Hepatocyte (in vitro differentiated cells): ENCODE measurements at regions not wholly inside any gene's neighbourhood (a gene's known extent, or its start where the extent isn't known, plus 50 kb on each side); places are given as distances from the start of the nearest gene placed in this dataset.

Source experiments
- DNase-seq: peaks from one replicate; pipeline ENCODE4 v3.0.0-alpha.2; 2016; ENCODE audit warnings: low spot score
- H2AFZ ChIP-seq: fragments of 200-600 bp; sonication (generic); 2 replicates; pipeline ENCODE4 v1.6.0; 2016; ENCODE audit warnings: antibody characterized with exemption, mild to moderate bottlenecking
- H3K27ac ChIP-seq: fragments of 200-600 bp; sonication (generic); 2 replicates; pipeline ENCODE4 v1.5.1; 2016; ENCODE audit warnings: mild to moderate bottlenecking
- H3K27me3 ChIP-seq: fragments of 200-600 bp; sonication (generic); 2 replicates; pipeline ENCODE4 v1.6.1; 2016
- H3K36me3 ChIP-seq: fragments of 200-600 bp; sonication (generic); replicated peaks from 2 replicates; pipeline ENCODE4 v1.5.1; 2016; ENCODE audit warnings: low read depth; ENCODE audit not compliant: insufficient read depth
- H3K4me1 ChIP-seq: fragments of 200-600 bp; sonication (generic); 2 replicates; pipeline ENCODE4 v1.5.1; 2016; ENCODE audit warnings: mild to moderate bottlenecking, moderate library complexity; ENCODE audit not compliant: insufficient read depth
- H3K4me2 ChIP-seq: fragments of 200-600 bp; sonication (generic); 2 replicates; pipeline ENCODE4 v1.6.0; 2016
- H3K4me3 ChIP-seq: fragments of 200-600 bp; sonication (generic); 2 replicates; pipeline ENCODE4 v1.5.1; 2016; ENCODE audit warnings: mild to moderate bottlenecking
- H3K79me2 ChIP-seq: fragments of 200-600 bp; sonication (generic); 2 replicates; pipeline ENCODE4 v1.6.0; 2017; ENCODE audit warnings: mild to moderate bottlenecking
- H3K9me2 ChIP-seq: fragments of 200-600 bp; sonication (generic); replicated peaks from 2 replicates; pipeline ENCODE4 v1.6.0; 2017; ENCODE audit warnings: mild to moderate bottlenecking; ENCODE audit not compliant: insufficient read depth
- H3K9me3 ChIP-seq: fragments of 200-600 bp; sonication (generic); 2 replicates; pipeline ENCODE4 v1.5.1; 2016; ENCODE audit warnings: low read depth, mild to moderate bottlenecking
- H4K20me1 ChIP-seq: fragments of 200-600 bp; sonication (generic); 2 replicates; pipeline ENCODE4 v1.6.0; 2016; ENCODE audit warnings: mild to moderate bottlenecking; ENCODE audit not compliant: insufficient read depth, poor library complexity, severe bottlenecking
- EZH2 ChIP-seq: fragments of 200-600 bp; sonication (generic); IDR thresholded peaks from 2 replicates; pipeline ENCODE4 v1.6.1; 2016; ENCODE audit warnings: antibody characterized with exemption, mild to moderate bottlenecking, borderline replicate concordance
- EZH2phosphoT487 ChIP-seq: fragments of 200-600 bp; sonication (generic); IDR thresholded peaks from one replicate; pipeline ENCODE4 v1.6.1; 2018; ENCODE audit warnings: antibody characterized with exemption, mild to moderate bottlenecking, low read depth, moderate library complexity; ENCODE audit not compliant: unreplicated experiment, severe bottlenecking
- WGBS: methylation state at CpG from one replicate; pipeline ENCODE4 v1.1.6; 2016; ENCODE audit warnings: low lambda C conversion rate; ENCODE audit errors: missing lambda C conversion rate; 5-methylcytosine and 5-hydroxymethylcytosine counted together
- TF ChIP-seq, protein P1 (sequence below): fragments of 200-600 bp; sonication (generic); IDR thresholded peaks from 2 replicates; pipeline ENCODE4 v1.5.1; 2016; ENCODE audit warnings: antibody characterized with exemption, mild to moderate bottlenecking; ENCODE audit not compliant: poor library complexity

DNA sequence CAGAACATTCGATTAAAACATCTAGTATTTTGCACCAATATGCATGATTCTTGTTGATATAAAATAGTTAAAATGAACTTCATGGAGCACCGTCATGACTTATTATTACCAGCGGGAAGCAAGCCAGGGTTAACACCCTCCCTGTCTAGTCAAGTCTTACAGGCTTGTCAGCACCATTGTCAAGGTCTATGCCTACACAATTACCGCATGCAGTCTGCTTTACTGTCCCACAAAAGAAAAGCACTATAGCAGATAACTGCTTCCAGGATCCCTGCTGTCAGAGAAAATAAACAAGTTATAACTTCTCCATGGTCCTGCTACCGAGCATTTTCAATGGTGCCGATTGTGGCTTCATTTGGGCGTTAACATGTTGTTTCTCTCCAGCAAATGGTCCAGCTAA is 968.0 kb upstream of the FAM98A start:
- 90% methylated on average over 7 of the region's 7 CpGs for WGBS
- no peak for DNase-seq
- Histone ChIP-seq H3K27me3 (no peaks in the 10 kb centered on the region), H3K4me2 (no peak overlapping the region), H3K79me2 (no peaks in the 10 kb centered on the region), H3K4me1 (no peaks in the 10 kb centered on the region), H2AFZ (no peak overlapping the region), H3K4me3 (no peak overlapping the region), H3K27ac (no peak overlapping the region), H3K9me3 (no peaks in the 10 kb centered on the region), H3K9me2 (no peaks in the 10 kb centered on the region), H3K36me3 (no peaks in the 10 kb centered on the region), H4K20me1 (no peaks in the 10 kb centered on the region)
- TF ChIP-seq EZH2phosphoT487: no peak
- TF ChIP-seq, protein P1, sequence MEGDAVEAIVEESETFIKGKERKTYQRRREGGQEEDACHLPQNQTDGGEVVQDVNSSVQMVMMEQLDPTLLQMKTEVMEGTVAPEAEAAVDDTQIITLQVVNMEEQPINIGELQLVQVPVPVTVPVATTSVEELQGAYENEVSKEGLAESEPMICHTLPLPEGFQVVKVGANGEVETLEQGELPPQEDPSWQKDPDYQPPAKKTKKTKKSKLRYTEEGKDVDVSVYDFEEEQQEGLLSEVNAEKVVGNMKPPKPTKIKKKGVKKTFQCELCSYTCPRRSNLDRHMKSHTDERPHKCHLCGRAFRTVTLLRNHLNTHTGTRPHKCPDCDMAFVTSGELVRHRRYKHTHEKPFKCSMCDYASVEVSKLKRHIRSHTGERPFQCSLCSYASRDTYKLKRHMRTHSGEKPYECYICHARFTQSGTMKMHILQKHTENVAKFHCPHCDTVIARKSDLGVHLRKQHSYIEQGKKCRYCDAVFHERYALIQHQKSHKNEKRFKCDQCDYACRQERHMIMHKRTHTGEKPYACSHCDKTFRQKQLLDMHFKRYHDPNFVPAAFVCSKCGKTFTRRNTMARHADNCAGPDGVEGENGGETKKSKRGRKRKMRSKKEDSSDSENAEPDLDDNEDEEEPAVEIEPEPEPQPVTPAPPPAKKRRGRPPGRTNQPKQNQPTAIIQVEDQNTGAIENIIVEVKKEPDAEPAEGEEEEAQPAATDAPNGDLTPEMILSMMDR: no peak
- TF ChIP-seq EZH2: no peak

DNA sequence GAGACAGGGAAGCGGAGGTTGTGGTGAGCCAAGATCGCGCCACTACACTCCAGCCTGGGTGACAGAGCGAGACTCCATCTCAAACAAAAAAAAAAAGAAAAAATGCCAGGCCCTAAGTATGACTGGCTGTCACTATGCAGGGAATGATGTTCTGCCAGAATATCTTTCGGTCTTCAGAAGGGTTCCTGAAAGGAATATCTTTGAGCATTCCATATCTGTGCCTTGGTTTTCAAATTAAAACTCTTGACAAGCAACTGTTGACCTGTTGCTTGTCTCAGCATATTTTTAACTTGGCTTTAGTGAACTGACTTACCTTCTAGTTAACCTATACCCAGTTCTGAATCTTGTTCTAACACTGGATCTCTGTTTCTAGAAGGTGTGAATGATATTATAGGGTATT is 953.2 kb upstream of the FAM98A start:
- Histone ChIP-seq H4K20me1 (no peaks in the 10 kb centered on the region), H3K9me2 (no peaks in the 10 kb centered on the region), H3K36me3 (no peaks in the 10 kb centered on the region), H3K4me2 (no peak overlapping the region), H3K4me1 (no peaks in the 10 kb centered on the region), H3K27me3 (no peaks in the 10 kb centered on the region), H3K27ac (no peak overlapping the region), H3K4me3 (no peak overlapping the region), H3K79me2 (no peaks in the 10 kb centered on the region), H3K9me3 (no peaks in the 10 kb centered on the region), H2AFZ (no peak overlapping the region)
- TF ChIP-seq, protein P1: no peak
- no peak for TF ChIP-seq EZH2
- no peak for TF ChIP-seq EZH2phosphoT487
- no peak for DNase-seq
- WGBS: 94% methylated on average over 5 of the region's 5 CpGs

DNA sequence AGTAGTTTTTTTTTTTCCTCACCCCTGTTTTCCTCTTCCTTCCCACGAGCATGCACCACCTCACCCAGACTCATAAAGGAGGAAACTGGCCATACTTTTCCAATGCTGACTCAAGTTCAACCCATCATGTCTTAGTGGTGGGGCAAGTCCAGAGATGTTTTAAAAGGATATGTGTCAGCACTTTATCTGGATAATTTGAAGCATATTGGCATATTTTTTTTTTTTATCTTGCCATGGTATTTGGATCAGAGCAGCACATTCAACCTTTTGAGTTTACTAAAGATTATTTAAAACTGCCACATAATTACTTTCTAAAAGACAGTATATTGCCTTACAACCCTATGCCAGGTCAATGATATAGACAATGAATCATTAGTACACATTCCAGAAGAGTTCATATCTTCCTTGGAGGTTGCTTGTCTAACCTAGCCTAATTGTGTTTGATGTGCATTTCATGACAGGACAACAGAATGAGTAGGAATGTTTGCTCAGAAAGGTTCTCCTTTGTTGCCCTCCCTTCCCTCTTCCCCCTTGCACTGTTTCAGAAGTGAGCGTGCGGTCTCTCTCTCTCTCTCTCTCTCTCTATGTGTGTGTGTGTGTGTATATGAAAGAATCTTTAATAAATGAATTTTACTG is 950.7 kb upstream of the FAM98A start:
- no peaks in the 10 kb centered on the region for H3K9me3 ChIP-seq
- H3K79me2 ChIP-seq: no peaks in the 10 kb centered on the region
- no peaks in the 10 kb centered on the region for H3K36me3 ChIP-seq
- no peak overlapping the region for H2AFZ ChIP-seq
- WGBS: 73% methylated on average over 3 of the region's 3 CpGs
- no peaks in the 10 kb centered on the region for H3K4me1 ChIP-seq
- no peak overlapping the region for H3K4me3 ChIP-seq
- H4K20me1 ChIP-seq: no peaks in the 10 kb centered on the region
- H3K4me2 ChIP-seq: no peak overlapping the region
- no peak overlapping the region for H3K27ac ChIP-seq
- no peaks in the 10 kb centered on the region for H3K9me2 ChIP-seq
- no peaks in the 10 kb centered on the region for H3K27me3 ChIP-seq
- no peak for TF ChIP-seq EZH2phosphoT487
- TF ChIP-seq, protein P1: no peak
- TF ChIP-seq EZH2: no peak
- DNase-seq: no peak
